ENCODE measurements at regions not wholly inside any gene's neighbourhood (a gene's known extent, or its start where the extent isn't known, plus 50 kb on each side); places are given as distances from the start of the nearest gene placed in this dataset.

GRCh38 chr12:76255692-76256091, 92.5 kb downstream of the BBS10 start:
- TF ChIP-seq CTCF (IDR thresholded peaks at IDR 0.05; ENCODE audit: low read length) (no peak), EZH2 (optimal IDR thresholded peaks at IDR 0.05; ENCODE audit: low read depth, low read length) (no peak)
